ENCODE measurements at regions not wholly inside any gene's neighbourhood (a gene's known extent, or its start where the extent isn't known, plus 50 kb on each side); places are given as distances from the start of the nearest gene placed in this dataset.
"Not testable (repeated sequence)": the region's sequence is repeated elsewhere in the genome, so short reads cannot be mapped to it uniquely, and the experiment has no call there.

GRCh38 chr16:9676560-9677300 is 505.5 kb downstream of the GRIN2A start:
- not testable (repeated sequence) for TF ChIP-seq CTCF (IDR thresholded peaks at IDR 0.05); POLR2A (IDR thresholded peaks at IDR 0.05; ENCODE audit: low read depth)
